ENCODE measurements at regions not wholly inside any gene's neighbourhood (a gene's known extent, or its start where the extent isn't known, plus 50 kb on each side); places are given as distances from the start of the nearest gene placed in this dataset.

- Histone ChIP-seq H3K9me3 (ENCODE audit: insufficient read depth, low read depth, low read length) (no peaks in the 10 kb centered on the region), H3K9me2 (replicated peaks; ENCODE audit: low read depth, low read length) (no peaks in the 10 kb centered on the region), H4K20me1 (ENCODE audit: insufficient read depth, low read length, poor library complexity, severe bottlenecking) (no peaks in the 10 kb centered on the region), H2AFZ (ENCODE audit: low read length) (peak overlapping the region; percentile 76; the same call in 1 of the 2 replicates), H3K4me1 (ENCODE audit: insufficient read depth, low read length, poor library complexity, severe bottlenecking) (peaks cover 6% of the 10 kb centered on the region), H3K4me3 (ENCODE audit: low read length, poor library complexity, severe bottlenecking) (no peak overlapping the region), H3K4me2 (ENCODE audit: low read depth, low read length, poor library complexity, severe bottlenecking) (no peak overlapping the region), H3K79me2 (ENCODE audit: insufficient read depth, low read length) (no peaks in the 10 kb centered on the region), H3K36me3 (ENCODE audit: insufficient read depth, low read length) (no peaks in the 10 kb centered on the region), H3F3A (ENCODE audit: low read depth) (no peaks in the 10 kb centered on the region), H3K27me3 (ENCODE audit: insufficient read depth, low read length, poor library complexity, severe bottlenecking) (no peaks in the 10 kb centered on the region), H3K9ac (ENCODE audit: low read depth, low read length, poor library complexity, severe bottlenecking) (no peak overlapping the region)
- TF ChIP-seq CTCF (conservative IDR thresholded peaks at IDR 0.05; ENCODE audit: low read length) (no peak), EZH2phosphoT487 (IDR thresholded peaks at IDR 0.05; ENCODE audit: borderline replicate concordance) (no peak)
These were observed 2775.0 kb downstream of the PCDH9 start for GRCh38 chr13:64455124-64455523.

GRCh38 chr13:64453831-64454230 is 2776.3 kb downstream of the PCDH9 start:
- Histone ChIP-seq H3K36me3 (ENCODE audit: insufficient read depth, low read length) (no peaks in the 10 kb centered on the region), H3F3A (ENCODE audit: low read depth) (no peaks in the 10 kb centered on the region), H3K9ac (ENCODE audit: low read depth, low read length, poor library complexity, severe bottlenecking) (no peak overlapping the region), H3K4me1 (ENCODE audit: insufficient read depth, low read length, poor library complexity, severe bottlenecking) (peaks cover 6% of the 10 kb centered on the region), H3K9me3 (ENCODE audit: insufficient read depth, low read depth, low read length) (no peaks in the 10 kb centered on the region), H3K4me3 (ENCODE audit: low read length, poor library complexity, severe bottlenecking) (no peak overlapping the region), H3K4me2 (ENCODE audit: low read depth, low read length, poor library complexity, severe bottlenecking) (peak overlapping the region; percentile 5), H3K79me2 (ENCODE audit: insufficient read depth, low read length) (no peaks in the 10 kb centered on the region), H3K27me3 (ENCODE audit: insufficient read depth, low read length, poor library complexity, severe bottlenecking) (no peaks in the 10 kb centered on the region), H2AFZ (ENCODE audit: low read length) (peak overlapping the region; percentile 76), H3K9me2 (replicated peaks; ENCODE audit: low read depth, low read length) (no peaks in the 10 kb centered on the region), H4K20me1 (ENCODE audit: insufficient read depth, low read length, poor library complexity, severe bottlenecking) (no peaks in the 10 kb centered on the region)
- TF ChIP-seq EZH2phosphoT487 (IDR thresholded peaks at IDR 0.05; ENCODE audit: borderline replicate concordance), result no peak
- TF ChIP-seq CTCF (conservative IDR thresholded peaks at IDR 0.05; ENCODE audit: low read length), result no peak

GRCh38 chr13:64446372-64446771 is 2783.8 kb downstream of the PCDH9 start:
- no peaks in the 10 kb centered on the region for H3K9me2 ChIP-seq (replicated peaks; ENCODE audit: low read depth, low read length)
- no peaks in the 10 kb centered on the region for H3K9me3 ChIP-seq (ENCODE audit: insufficient read depth, low read depth, low read length)
- H3K79me2 ChIP-seq (ENCODE audit: insufficient read depth, low read length), result no peaks in the 10 kb centered on the region
- H3K36me3 ChIP-seq (ENCODE audit: insufficient read depth, low read length), result no peaks in the 10 kb centered on the region
- H4K20me1 ChIP-seq (ENCODE audit: insufficient read depth, low read length, poor library complexity, severe bottlenecking), result no peaks in the 10 kb centered on the region
- no peak overlapping the region for H3K9ac ChIP-seq (ENCODE audit: low read depth, low read length, poor library complexity, severe bottlenecking)
- peak; percentile 71 for TF ChIP-seq CTCF (conservative IDR thresholded peaks at IDR 0.05; ENCODE audit: low read length)
- no peak for TF ChIP-seq EZH2phosphoT487 (IDR thresholded peaks at IDR 0.05; ENCODE audit: borderline replicate concordance)
- H3K4me1 ChIP-seq (ENCODE audit: insufficient read depth, low read length, poor library complexity, severe bottlenecking), result no peaks in the 10 kb centered on the region
- H3K4me2 ChIP-seq (ENCODE audit: low read depth, low read length, poor library complexity, severe bottlenecking), result no peak overlapping the region
- H3K27me3 ChIP-seq (ENCODE audit: insufficient read depth, low read length, poor library complexity, severe bottlenecking), result no peaks in the 10 kb centered on the region
- no peak overlapping the region for H3K4me3 ChIP-seq (ENCODE audit: low read length, poor library complexity, severe bottlenecking)
- H3F3A ChIP-seq (ENCODE audit: low read depth), result no peaks in the 10 kb centered on the region
- no peak overlapping the region for H2AFZ ChIP-seq (ENCODE audit: low read length)

All from Loucy (cell line).